Large intestine (tissue), 3 donors: ENCODE measurements at regions not wholly inside any gene's neighbourhood (a gene's known extent, or its start where the extent isn't known, plus 50 kb on each side); places are given as distances from the start of the nearest gene placed in this dataset.
"Not testable (repeated sequence)": the region's sequence is repeated elsewhere in the genome, so short reads cannot be mapped to it uniquely, and the experiment has no call there.

Source experiments
- DNase-seq, 2 donors: peaks; one replicate each; pipeline versions ENCODE4 v3.0.0 to v3.0.0-alpha.2; 2013
- H3K27ac ChIP-seq: one replicate; pipeline ENCODE4 v1.5.1; 2013; ENCODE audit warnings: low read length
- H3K27me3 ChIP-seq: 2 replicates; pipeline ENCODE4 v1.6.1; 2013; ENCODE audit warnings: low read length; ENCODE audit not compliant: control insufficient read depth, insufficient read depth
- H3K36me3 ChIP-seq: 2 replicates; pipeline ENCODE4 v1.6.1; 2013; ENCODE audit warnings: low read length; ENCODE audit not compliant: control insufficient read depth, insufficient read depth
- H3K4me1 ChIP-seq: one replicate; pipeline ENCODE4 v1.6.1; 2013; ENCODE audit warnings: low read length; ENCODE audit not compliant: control insufficient read depth, insufficient read depth
- H3K4me3 ChIP-seq: one replicate; pipeline ENCODE4 v1.5.1; 2013; ENCODE audit warnings: low read length
- H3K9me3 ChIP-seq: one replicate; pipeline ENCODE4 v1.6.1; 2013; ENCODE audit warnings: mild to moderate bottlenecking, low read depth, low read length, moderate library complexity; ENCODE audit not compliant: control insufficient read depth
- whole genome bisulfite sequencing: methylation state at CpG from one replicate; pipeline ENCODE4 v1.1.5; 2013; ENCODE audit warnings: low lambda C conversion rate; ENCODE audit not compliant: insufficient coverage; 5-methylcytosine and 5-hydroxymethylcytosine counted together

DNA sequence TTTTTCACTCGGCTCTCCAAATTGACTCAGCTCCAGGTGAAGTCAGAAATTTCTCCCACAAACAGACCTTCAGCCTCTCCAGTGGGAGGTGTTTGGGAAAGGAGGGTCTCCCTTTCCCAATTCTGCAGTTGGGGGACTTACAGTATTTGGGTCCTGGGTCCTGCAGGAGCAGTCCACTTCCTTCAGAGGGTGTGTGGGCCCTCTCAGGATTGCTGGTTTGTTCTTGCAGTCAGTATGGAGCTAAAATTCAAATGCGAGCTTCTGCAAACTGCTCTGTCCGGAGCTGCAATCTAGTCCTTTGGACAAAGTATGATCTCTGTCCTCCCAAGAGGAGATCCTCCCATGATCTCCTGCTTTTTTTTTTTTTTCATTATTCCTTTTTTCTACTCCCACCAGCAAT lies 87.9 kb upstream of the MSTN start:
- 75% methylated on average over 1 of the region's 3 CpGs for WGBS
- Histone ChIP-seq H3K9me3 (no peaks in the 10 kb centered on the region), H3K27ac (no peak overlapping the region), H3K4me3 (no peak overlapping the region), H3K36me3 (no peaks in the 10 kb centered on the region), H3K4me1 (no peaks in the 10 kb centered on the region), H3K27me3 (no peaks in the 10 kb centered on the region)
- DNase-seq: no peak

- WGBS: no CpG with 5 or more reads among the region's 6 CpGs
- DNase-seq: no peak
- Histone ChIP-seq H3K4me3 (no peak overlapping the region), H3K4me1 (no peaks in the 10 kb centered on the region), H3K27ac (no peak overlapping the region), H3K9me3 (no peaks in the 10 kb centered on the region), H3K27me3 (no peaks in the 10 kb centered on the region), H3K36me3 (no peaks in the 10 kb centered on the region)
Measured at GRCh38 chr2:190149908-190150307, 87.4 kb upstream of the MSTN start.

GRCh38 chr2:190149200-190149599 lies 86.7 kb upstream of the MSTN start:
- Histone ChIP-seq H3K36me3 (no peaks in the 10 kb centered on the region), H3K4me1 (no peaks in the 10 kb centered on the region), H3K4me3 (no peak overlapping the region), H3K9me3 (no peaks in the 10 kb centered on the region), H3K27ac (no peak overlapping the region), H3K27me3 (no peaks in the 10 kb centered on the region)
- WGBS: 100% methylated on average over 1 of the region's 4 CpGs
- DNase-seq: no peak

DNA sequence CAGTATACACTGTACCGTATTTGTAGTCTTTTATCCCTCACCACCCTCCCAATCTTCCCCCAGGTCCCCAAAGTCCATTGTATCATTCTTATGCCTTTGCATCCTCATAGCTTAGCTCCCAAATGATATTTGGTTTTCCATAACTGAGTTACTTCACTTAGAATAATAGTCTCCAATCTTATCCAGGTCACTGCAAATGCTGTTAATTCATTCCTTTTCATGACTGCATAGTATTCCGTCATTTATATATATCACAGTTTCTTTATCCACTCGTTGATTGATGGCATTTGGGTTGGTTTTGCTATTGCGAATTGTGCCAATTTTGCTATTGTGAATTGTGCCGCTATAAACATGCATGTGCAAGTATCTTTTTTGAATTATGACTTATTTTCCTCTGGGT lies 83.6 kb upstream of the MSTN start:
- not testable (repeated sequence) for H3K36me3 ChIP-seq, H3K9me3 ChIP-seq, H3K27me3 ChIP-seq, H3K4me1 ChIP-seq, H3K4me3 ChIP-seq, DNase-seq, H3K27ac ChIP-seq
- 75% methylated on average over 2 of the region's 5 CpGs for WGBS

DNA sequence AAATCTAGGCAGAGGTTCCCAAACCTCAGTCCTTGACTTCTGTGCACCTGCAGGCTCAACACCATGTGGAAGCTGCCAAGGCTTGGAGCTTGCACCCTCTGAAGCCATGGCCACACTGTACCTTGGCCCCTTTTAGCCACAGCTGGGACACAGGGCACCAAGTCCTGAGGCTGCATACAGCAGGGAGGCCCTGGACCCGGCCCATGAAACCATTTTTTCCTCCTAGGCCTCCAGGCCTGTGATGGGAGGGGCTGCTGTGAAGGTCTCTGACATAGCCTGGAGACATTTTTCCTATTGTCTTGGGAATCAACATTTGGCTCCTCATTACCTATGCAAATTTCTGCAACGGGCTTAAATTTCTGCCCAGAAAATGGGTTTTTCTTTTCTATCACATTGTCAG lies 77.9 kb upstream of the MSTN start:
- H3K4me3 ChIP-seq, H3K4me1 ChIP-seq, H3K9me3 ChIP-seq, H3K27ac ChIP-seq, H3K27me3 ChIP-seq, DNase-seq, H3K36me3 ChIP-seq: not testable (repeated sequence)
- no CpG with 5 or more reads among the region's 2 CpGs for WGBS

- Histone ChIP-seq H3K4me1 (no peaks in the 10 kb centered on the region), H3K9me3 (peaks cover 9% of the 10 kb centered on the region), H3K36me3 (no peaks in the 10 kb centered on the region), H3K27ac (no peak overlapping the region), H3K4me3 (no peak overlapping the region), H3K27me3 (no peaks in the 10 kb centered on the region)
- no CpG with 5 or more reads among the region's 1 CpG for WGBS
- no peak for DNase-seq
Measured at GRCh38 chr2:190139371-190139770, 76.8 kb upstream of the MSTN start.

GRCh38 chr2:190138032-190138431 lies 75.5 kb upstream of the MSTN start:
- Histone ChIP-seq H3K27me3 (no peaks in the 10 kb centered on the region), H3K9me3 (peaks cover 9% of the 10 kb centered on the region), H3K36me3 (no peaks in the 10 kb centered on the region), H3K27ac (no peak overlapping the region), H3K4me3 (no peak overlapping the region), H3K4me1 (no peaks in the 10 kb centered on the region)
- no peak for DNase-seq
- WGBS: no CpG with 5 or more reads among the region's 1 CpG

GRCh38 chr2:190137561-190137960 lies 75.0 kb upstream of the MSTN start:
- no peaks in the 10 kb centered on the region for H3K36me3 ChIP-seq
- no peaks in the 10 kb centered on the region for H3K27me3 ChIP-seq
- no peak for DNase-seq
- peaks cover 9% of the 10 kb centered on the region for H3K9me3 ChIP-seq
- no peaks in the 10 kb centered on the region for H3K4me1 ChIP-seq
- H3K27ac ChIP-seq: no peak overlapping the region
- whole genome bisulfite sequencing: 60% methylated on average over 1 of the region's 2 CpGs
- H3K4me3 ChIP-seq: no peak overlapping the region

- H3K27ac ChIP-seq: no peak overlapping the region
- H3K9me3 ChIP-seq: peaks cover 9% of the 10 kb centered on the region
- DNase-seq: no peak
- H3K4me1 ChIP-seq: no peaks in the 10 kb centered on the region
- WGBS: no CpG with 5 or more reads among the region's 2 CpGs
- H3K4me3 ChIP-seq: no peak overlapping the region
- H3K36me3 ChIP-seq: no peaks in the 10 kb centered on the region
- no peaks in the 10 kb centered on the region for H3K27me3 ChIP-seq
Measured at GRCh38 chr2:190136825-190137224, 74.3 kb upstream of the MSTN start.

DNA sequence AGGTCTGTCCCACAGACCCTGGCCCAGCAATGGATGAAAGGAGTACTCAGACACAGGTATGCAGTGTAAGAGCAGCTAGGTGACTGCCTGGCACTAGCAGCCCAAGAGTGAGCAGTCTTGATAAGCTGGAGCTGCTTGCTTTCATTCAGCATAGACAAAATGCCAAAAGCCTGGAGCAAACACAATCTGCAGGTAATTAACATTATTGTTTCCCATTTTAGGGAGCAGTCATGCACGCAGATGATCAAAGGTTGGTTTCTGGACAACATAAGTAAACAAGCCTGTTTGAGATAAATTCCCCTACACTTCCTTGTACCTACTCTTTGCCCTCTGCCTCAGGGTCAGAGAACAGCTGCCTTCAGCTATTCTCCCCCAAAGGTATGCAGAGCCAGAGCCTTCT lies 73.7 kb upstream of the MSTN start:
- Histone ChIP-seq H3K4me1 (no peaks in the 10 kb centered on the region), H3K27ac (no peak overlapping the region), H3K27me3 (no peaks in the 10 kb centered on the region), H3K4me3 (no peak overlapping the region), H3K36me3 (no peaks in the 10 kb centered on the region), H3K9me3 (peaks cover 9% of the 10 kb centered on the region)
- peak; percentile 25 to 68 for DNase-seq
- WGBS: no CpG with 5 or more reads among the region's 1 CpG

GRCh38 chr2:190129421-190130199 lies 67.1 kb upstream of the MSTN start:
- no peaks in the 10 kb centered on the region for H3K27me3 ChIP-seq
- H3K36me3 ChIP-seq: no peaks in the 10 kb centered on the region
- no peak overlapping the region for H3K27ac ChIP-seq
- H3K9me3 ChIP-seq: no peaks in the 10 kb centered on the region
- no peak for DNase-seq
- H3K4me1 ChIP-seq: no peaks in the 10 kb centered on the region
- H3K4me3 ChIP-seq: no peak overlapping the region
- WGBS: 100% methylated on average over 1 of the region's 1 CpG
